HEK293 (cell line): ENCODE measurements at regions not wholly inside any gene's neighbourhood (a gene's known extent, or its start where the extent isn't known, plus 50 kb on each side); places are given as distances from the start of the nearest gene placed in this dataset.

Experiments used
- CTCF ChIA-PET: fragments of 350-600 bp; formaldehyde crosslinking; extraction: SDS; loops from one replicate; lab custom pipeline; 2021; ENCODE audit warnings: antibody characterized with exemption; lab: Yijun Ruan, JAX
- POLR2A ChIA-PET: fragments of 300-600 bp; formaldehyde crosslinking; extraction: SDS; loops from one replicate; lab custom pipeline; 2020; ENCODE audit warnings: antibody characterized with exemption, inconsistent platforms; lab: Yijun Ruan, JAX
- H3K27ac ChIP-seq: fragments of 200-500 bp; sonication (Bioruptor generic); 2 replicates; pipeline ENCODE4 v1.5.1; 2014; ENCODE audit warnings: low read depth, low read length, control low read depth, inconsistent platforms; ENCODE audit errors: extremely low read depth
- H3K36me3 ChIP-seq, 2 experiments: fragments of 200-500 bp in 1 of 2; sonication (Bioruptor generic) in 1 of 2; 1 replicate in 1 of 2; 2 replicates in 1 of 2; pipeline ENCODE4 v1.5.1; 2014 to 2017; ENCODE audit warnings: inconsistent platforms in 2 of 2, low read length in 2 of 2; ENCODE audit not compliant: control insufficient read depth in 2 of 2, insufficient read depth in 1 of 2
- H3K4me1 ChIP-seq: fragments of 200-500 bp; sonication (Bioruptor generic); 2 replicates; pipeline ENCODE4 v1.5.1; 2014; ENCODE audit warnings: mild to moderate bottlenecking, low read length, inconsistent platforms; ENCODE audit not compliant: control insufficient read depth, insufficient read depth
- H3K4me3 ChIP-seq: 2 replicates; pipeline ENCODE4 v1.5.1; 2011; ENCODE audit warnings: low read depth, mild to moderate bottlenecking, control low read depth, low read length, moderate library complexity
- H3K9me3 ChIP-seq: fragments of 200-500 bp; sonication (Bioruptor generic); 2 replicates; pipeline ENCODE4 v1.5.1; 2014; ENCODE audit warnings: low read depth, low read length, inconsistent platforms; ENCODE audit not compliant: control insufficient read depth, insufficient read depth
- HOXC10 ChIP-seq: sonication (generic); formaldehyde crosslinking; IDR thresholded peaks from 2 replicates; pipeline ENCODE4 v1.8.1; 2023; ENCODE audit warnings: mild to moderate bottlenecking, missing genetic modification reagents
- KLF7 ChIP-seq: fragments of 450-650 bp; formaldehyde crosslinking; IDR thresholded peaks from 2 replicates; pipeline ENCODE4 v1.5.1; 2016; ENCODE audit warnings: missing biosample characterization, missing genetic modification characterization, borderline replicate concordance
- KLF9 ChIP-seq: fragments of 450-650 bp; formaldehyde crosslinking; IDR thresholded peaks from 2 replicates; pipeline ENCODE4 v1.5.1; 2016; ENCODE audit warnings: missing biosample characterization, missing genetic modification characterization, low read depth
- SP3 ChIP-seq: fragments of 450-650 bp; formaldehyde crosslinking; IDR thresholded peaks from 2 replicates; pipeline ENCODE4 v1.5.1; 2016; ENCODE audit warnings: missing biosample characterization, missing genetic modification characterization
- YY1 ChIP-seq: fragments of 450-650 bp; formaldehyde crosslinking; IDR thresholded peaks from 2 replicates; pipeline ENCODE4 v1.5.1; 2018; ENCODE audit warnings: missing biosample characterization, missing genetic modification characterization
- ZBTB20 ChIP-seq: fragments of 450-650 bp; formaldehyde crosslinking; IDR thresholded peaks from 2 replicates; pipeline ENCODE4 v1.5.1; 2016; ENCODE audit warnings: missing biosample characterization, missing genetic modification characterization
- ZNF248 ChIP-seq: fragments of 450-650 bp; formaldehyde crosslinking; IDR thresholded peaks from 2 replicates; pipeline ENCODE4 v1.5.1; 2017; ENCODE audit warnings: missing biosample characterization, missing genetic modification characterization
- ZNF416 ChIP-seq: fragments of 450-650 bp; formaldehyde crosslinking; IDR thresholded peaks from 2 replicates; pipeline ENCODE4 v1.5.1; 2016; ENCODE audit warnings: missing biosample characterization, missing genetic modification characterization
- ZNF510 ChIP-seq: fragments of 450-650 bp; formaldehyde crosslinking; IDR thresholded peaks from 2 replicates; pipeline ENCODE4 v1.5.1; 2018; ENCODE audit warnings: mild to moderate bottlenecking, missing genetic modification characterization, missing biosample characterization; ENCODE audit not compliant: insufficient replicate concordance
- ZNF530 ChIP-seq: fragments of 450-650 bp; formaldehyde crosslinking; IDR thresholded peaks from 2 replicates; pipeline ENCODE4 v1.5.1; 2016; ENCODE audit warnings: low read depth, missing biosample characterization, missing genetic modification characterization
- ZNF561 ChIP-seq: fragments of 450-650 bp; IDR thresholded peaks from 2 replicates; pipeline ENCODE4 v1.5.1; 2018; ENCODE audit warnings: missing biosample characterization, missing genetic modification characterization, borderline replicate concordance
- ZNF658 ChIP-seq: fragments of 450-650 bp; formaldehyde crosslinking; IDR thresholded peaks from 2 replicates; pipeline ENCODE4; 2016; ENCODE audit warnings: missing biosample characterization, missing genetic modification characterization
- ZNF768 ChIP-seq: fragments of 450-650 bp; formaldehyde crosslinking; IDR thresholded peaks from 2 replicates; pipeline ENCODE4 v1.5.1; 2018; ENCODE audit warnings: missing biosample characterization, mild to moderate bottlenecking, missing genetic modification characterization
- TF ChIP-seq, protein P1 (sequence below): fragments of 450-650 bp; formaldehyde crosslinking; IDR thresholded peaks from 2 replicates; pipeline ENCODE4 v1.5.1; 2016; ENCODE audit warnings: missing biosample characterization, missing genetic modification characterization
- TF ChIP-seq, protein P2 (sequence below): fragments of 450-650 bp; formaldehyde crosslinking; IDR thresholded peaks from 2 replicates; pipeline ENCODE4 v1.5.1; 2016; ENCODE audit warnings: missing biosample characterization, missing genetic modification characterization
- TF ChIP-seq, protein P3 (sequence below): fragments of 450-650 bp; formaldehyde crosslinking; IDR thresholded peaks from 2 replicates; pipeline ENCODE4 v1.5.1; 2016; ENCODE audit warnings: missing biosample characterization, missing genetic modification characterization
- TF ChIP-seq, protein P4 (sequence below): fragments of 450-650 bp; formaldehyde crosslinking; IDR thresholded peaks from 2 replicates; pipeline ENCODE4 v1.5.1; 2016; ENCODE audit warnings: missing biosample characterization, missing genetic modification characterization

DNA sequence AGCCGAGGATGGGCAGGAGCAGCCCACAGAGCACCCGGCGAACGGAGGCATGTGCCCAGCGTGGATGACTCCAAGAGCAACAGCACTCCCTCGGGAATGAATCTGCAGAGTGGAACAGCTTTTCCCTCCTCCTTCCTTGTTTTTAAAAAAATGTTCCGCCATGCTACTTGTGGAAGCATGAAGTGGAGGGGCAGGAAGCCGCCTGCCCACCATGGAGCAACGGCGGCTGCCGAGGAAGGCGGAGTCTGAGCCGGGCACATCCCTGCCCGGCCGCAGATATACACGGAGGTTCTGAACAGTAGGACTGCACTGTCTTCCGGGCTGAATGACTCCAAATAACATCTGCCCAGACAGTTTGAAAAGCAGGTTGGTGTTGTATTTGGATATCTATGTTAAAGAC is 65.2 kb downstream of the SOX1 start:
- no peaks in the 10 kb centered on the region for H3K9me3 ChIP-seq
- ChIA-PET POLR2A (no interaction called here), CTCF (no interaction called here)
- TF ChIP-seq ZNF416 (tag by site-specific recombination) (no peak), SP3 (tag by site-specific recombination) (no peak)
- H3K27ac ChIP-seq, result no peak overlapping the region
- no peaks in the 10 kb centered on the region for H3K36me3 ChIP-seq
- no peaks in the 10 kb centered on the region for H3K4me1 ChIP-seq
- H3K4me3 ChIP-seq, result no peak overlapping the region

DNA sequence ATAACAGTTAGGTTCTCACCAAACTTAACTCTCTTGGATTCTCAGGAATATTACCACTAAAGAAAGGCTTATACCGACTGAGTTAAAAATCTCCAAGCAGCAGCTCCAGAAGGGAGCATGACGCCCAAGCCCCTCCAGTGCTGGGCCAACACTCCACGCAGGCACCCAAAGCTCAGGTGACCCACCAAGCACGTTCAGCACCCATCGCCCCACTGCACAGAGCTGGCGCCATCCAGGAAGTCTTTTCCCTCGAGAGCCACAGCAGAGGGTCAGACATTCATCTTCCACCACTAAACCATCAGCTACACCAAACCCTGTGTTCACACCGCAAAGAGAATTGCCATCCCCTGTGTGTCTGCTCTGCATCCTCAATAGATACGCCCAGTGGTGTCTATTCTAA is 65.7 kb downstream of the SOX1 start:
- Histone ChIP-seq H3K4me1 (no peaks in the 10 kb centered on the region), H3K27ac (no peak overlapping the region), H3K36me3 (no peaks in the 10 kb centered on the region), H3K4me3 (no peak overlapping the region), H3K9me3 (no peaks in the 10 kb centered on the region)
- TF ChIP-seq ZNF248 (tag by site-specific recombination) (no peak), ZNF530 (no peak), ZNF561 (tag by site-specific recombination) (no peak)
- TF ChIP-seq, protein P1, sequence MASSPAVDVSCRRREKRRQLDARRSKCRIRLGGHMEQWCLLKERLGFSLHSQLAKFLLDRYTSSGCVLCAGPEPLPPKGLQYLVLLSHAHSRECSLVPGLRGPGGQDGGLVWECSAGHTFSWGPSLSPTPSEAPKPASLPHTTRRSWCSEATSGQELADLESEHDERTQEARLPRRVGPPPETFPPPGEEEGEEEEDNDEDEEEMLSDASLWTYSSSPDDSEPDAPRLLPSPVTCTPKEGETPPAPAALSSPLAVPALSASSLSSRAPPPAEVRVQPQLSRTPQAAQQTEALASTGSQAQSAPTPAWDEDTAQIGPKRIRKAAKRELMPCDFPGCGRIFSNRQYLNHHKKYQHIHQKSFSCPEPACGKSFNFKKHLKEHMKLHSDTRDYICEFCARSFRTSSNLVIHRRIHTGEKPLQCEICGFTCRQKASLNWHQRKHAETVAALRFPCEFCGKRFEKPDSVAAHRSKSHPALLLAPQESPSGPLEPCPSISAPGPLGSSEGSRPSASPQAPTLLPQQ, result no peak
- CTCF ChIA-PET, result no interaction called here
- POLR2A ChIA-PET, result no interaction called here

DNA sequence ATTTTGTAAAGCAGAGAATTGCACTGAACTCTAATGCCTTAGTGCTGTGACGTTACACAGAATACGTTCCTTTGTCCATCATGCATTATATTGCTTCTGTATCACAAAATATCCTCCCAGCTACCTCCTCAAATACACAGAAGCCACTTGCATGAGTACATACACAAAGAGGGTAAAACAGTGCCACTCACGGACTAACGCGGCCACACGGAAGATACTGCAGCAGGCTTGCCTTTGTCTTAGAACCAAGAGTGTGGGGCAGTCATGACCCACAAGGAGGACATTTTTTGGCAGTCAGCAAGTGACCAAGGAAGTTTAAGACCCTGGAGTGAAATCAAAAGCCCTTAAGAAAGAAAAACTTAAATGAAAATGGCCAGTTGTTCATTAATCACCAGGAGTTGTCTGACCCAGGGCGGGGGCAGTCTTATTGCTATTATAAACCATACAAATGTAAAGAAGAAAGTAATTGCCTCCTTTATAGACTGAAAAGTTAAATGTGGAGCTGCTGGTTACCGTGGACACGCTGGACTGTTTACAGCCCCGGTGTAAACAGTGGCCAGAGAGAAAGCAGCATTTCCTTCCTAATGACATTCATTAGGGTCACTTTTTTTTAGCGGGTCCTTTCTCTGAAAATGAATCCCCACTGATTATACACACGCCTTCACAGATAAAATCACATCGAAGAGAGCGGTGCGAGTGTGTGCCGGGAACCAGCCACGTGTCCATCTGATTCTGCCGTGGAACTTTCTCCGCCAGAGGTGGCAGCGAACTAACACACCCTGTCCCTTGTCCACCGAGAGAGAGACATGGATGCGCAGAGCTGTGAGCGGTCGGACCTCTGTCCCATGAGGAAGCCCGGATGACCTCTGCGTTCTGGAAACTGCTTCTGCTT is 66.8 kb downstream of the SOX1 start:
- H3K9me3 ChIP-seq, result no peaks in the 10 kb centered on the region
- H3K4me1 ChIP-seq, result no peaks in the 10 kb centered on the region
- TF ChIP-seq ZBTB20, result no peak
- TF ChIP-seq HOXC10 (CRISPR knock-in tag), result no peak
- TF ChIP-seq KLF9, result no peak
- no peak for TF ChIP-seq YY1
- TF ChIP-seq, protein P2, sequence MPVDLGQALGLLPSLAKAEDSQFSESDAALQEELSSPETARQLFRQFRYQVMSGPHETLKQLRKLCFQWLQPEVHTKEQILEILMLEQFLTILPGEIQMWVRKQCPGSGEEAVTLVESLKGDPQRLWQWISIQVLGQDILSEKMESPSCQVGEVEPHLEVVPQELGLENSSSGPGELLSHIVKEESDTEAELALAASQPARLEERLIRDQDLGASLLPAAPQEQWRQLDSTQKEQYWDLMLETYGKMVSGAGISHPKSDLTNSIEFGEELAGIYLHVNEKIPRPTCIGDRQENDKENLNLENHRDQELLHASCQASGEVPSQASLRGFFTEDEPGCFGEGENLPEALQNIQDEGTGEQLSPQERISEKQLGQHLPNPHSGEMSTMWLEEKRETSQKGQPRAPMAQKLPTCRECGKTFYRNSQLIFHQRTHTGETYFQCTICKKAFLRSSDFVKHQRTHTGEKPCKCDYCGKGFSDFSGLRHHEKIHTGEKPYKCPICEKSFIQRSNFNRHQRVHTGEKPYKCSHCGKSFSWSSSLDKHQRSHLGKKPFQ (tag by site-specific recombination), result no peak
- TF ChIP-seq ZNF768 (tag by site-specific recombination), result no peak
- TF ChIP-seq, protein P3, sequence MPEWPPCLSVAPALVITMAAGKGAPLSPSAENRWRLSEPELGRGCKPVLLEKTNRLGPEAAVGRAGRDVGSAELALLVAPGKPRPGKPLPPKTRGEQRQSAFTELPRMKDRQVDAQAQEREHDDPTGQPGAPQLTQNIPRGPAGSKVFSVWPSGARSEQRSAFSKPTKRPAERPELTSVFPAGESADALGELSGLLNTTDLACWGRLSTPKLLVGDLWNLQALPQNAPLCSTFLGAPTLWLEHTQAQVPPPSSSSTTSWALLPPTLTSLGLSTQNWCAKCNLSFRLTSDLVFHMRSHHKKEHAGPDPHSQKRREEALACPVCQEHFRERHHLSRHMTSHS, result no peak
- no peak for TF ChIP-seq KLF7 (tag by site-specific recombination)
- no peak for TF ChIP-seq ZNF510 (tag by site-specific recombination)
- TF ChIP-seq, protein P4, sequence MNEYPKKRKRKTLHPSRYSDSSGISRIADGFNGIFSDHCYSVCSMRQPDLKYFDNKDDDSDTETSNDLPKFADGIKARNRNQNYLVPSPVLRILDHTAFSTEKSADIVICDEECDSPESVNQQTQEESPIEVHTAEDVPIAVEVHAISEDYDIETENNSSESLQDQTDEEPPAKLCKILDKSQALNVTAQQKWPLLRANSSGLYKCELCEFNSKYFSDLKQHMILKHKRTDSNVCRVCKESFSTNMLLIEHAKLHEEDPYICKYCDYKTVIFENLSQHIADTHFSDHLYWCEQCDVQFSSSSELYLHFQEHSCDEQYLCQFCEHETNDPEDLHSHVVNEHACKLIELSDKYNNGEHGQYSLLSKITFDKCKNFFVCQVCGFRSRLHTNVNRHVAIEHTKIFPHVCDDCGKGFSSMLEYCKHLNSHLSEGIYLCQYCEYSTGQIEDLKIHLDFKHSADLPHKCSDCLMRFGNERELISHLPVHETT (tag by site-specific recombination), result no peak
- no peak for TF ChIP-seq ZNF658 (tag by site-specific recombination)
- no peak overlapping the region for H3K4me3 ChIP-seq
- CTCF ChIA-PET, result interaction anchor here (0.7 kb wide), 1 partner anchor 118 kb away, joined by 8 read pairs; no protein-coding TSS in a partner anchor
- no peaks in the 10 kb centered on the region for H3K36me3 ChIP-seq
- POLR2A ChIA-PET, result no interaction called here
- H3K27ac ChIP-seq, result no peak overlapping the region
